IMR-90 (cell line): ENCODE measurements at regions not wholly inside any gene's neighbourhood (a gene's known extent, or its start where the extent isn't known, plus 50 kb on each side); places are given as distances from the start of the nearest gene placed in this dataset.

ENCODE experiments used
- ATAC-seq: fragments of 200-7000 bp; cut with Tn5 transposase; 2 replicates; pipeline ENCODE4 v1.9.1; 2020; ENCODE audit warnings: low read depth, mild to moderate bottlenecking, moderate library complexity
- BruUV-seq: library from RNA; stranded (reverse); fragments of 400-500 nt; replicated peaks from 2 replicates; lab custom pipeline; 2021; lab: Mats Ljungman, UMichigan
- CTCF ChIA-PET: fragments of 300-600 bp; formaldehyde crosslinking; extraction: SDS; loops from one replicate; lab custom pipeline; 2021; ENCODE audit warnings: antibody characterized with exemption; lab: Yijun Ruan, JAX
- POLR2A ChIA-PET: fragments of 300-600 bp; sonication (Branson Sonifier 250); formaldehyde crosslinking; loops from one replicate; lab custom pipeline; 2022; ENCODE audit warnings: antibody characterized with exemption; ENCODE audit not compliant: unreplicated experiment; lab: Charles Lee
- DNase-seq: peaks from one replicate; pipeline ENCODE4 v3.0.0; 2013
- H2AFZ ChIP-seq: replicated peaks from 2 replicates; pipeline ENCODE3; 2013; ENCODE audit warnings: low read length, mild to moderate bottlenecking; ENCODE audit not compliant: poor library complexity
- H2AK5ac ChIP-seq: 2 replicates; pipeline ENCODE4 v1.6.1; 2013; ENCODE audit warnings: low read depth, low read length, inconsistent platforms
- H2AK9ac ChIP-seq: replicated peaks from 2 replicates; pipeline ENCODE3; 2013; ENCODE audit warnings: mild to moderate bottlenecking, low read depth, low read length, moderate library complexity; ENCODE audit not compliant: poor library complexity
- H2BK120ac ChIP-seq: 2 replicates; pipeline ENCODE4 v1.6.1; 2013; ENCODE audit warnings: low read depth, low read length, inconsistent platforms
- H2BK15ac ChIP-seq: 3 replicates; pipeline ENCODE4 v1.6.1; 2013; ENCODE audit warnings: low read depth, low read length, inconsistent platforms
- H2BK20ac ChIP-seq: 2 replicates; pipeline ENCODE4 v1.6.1; 2013; ENCODE audit warnings: low read depth, mild to moderate bottlenecking, inconsistent platforms, low read length, moderate library complexity
- H2BK5ac ChIP-seq: 2 replicates; pipeline ENCODE4 v1.6.1; 2013; ENCODE audit warnings: mild to moderate bottlenecking, low read depth, low read length, inconsistent platforms; ENCODE audit not compliant: poor library complexity, severe bottlenecking
- H3K14ac ChIP-seq: replicated peaks from 2 replicates; pipeline ENCODE4 v1.6.1; 2013; ENCODE audit warnings: low read depth, low read length, inconsistent platforms
- H3K18ac ChIP-seq: 2 replicates; pipeline ENCODE4 v1.6.1; 2013; ENCODE audit warnings: low read depth, low read length, control low read depth
- H3K23ac ChIP-seq: 2 replicates; pipeline ENCODE4 v1.6.1; 2013; ENCODE audit warnings: low read depth, low read length, inconsistent platforms
- H3K27ac ChIP-seq: 2 replicates; pipeline ENCODE4 v1.5.1; 2013; ENCODE audit warnings: mild to moderate bottlenecking, control low read depth, low read length; ENCODE audit not compliant: insufficient read depth
- H3K27me3 ChIP-seq: 2 replicates; pipeline ENCODE4 v1.6.1; 2013; ENCODE audit warnings: low read length; ENCODE audit not compliant: control insufficient read depth, insufficient read depth
- H3K36me3 ChIP-seq: 2 replicates; pipeline ENCODE4 v1.6.1; 2013; ENCODE audit warnings: low read length, mixed read lengths; ENCODE audit not compliant: control insufficient read depth, insufficient read depth
- H3K4ac ChIP-seq: 2 replicates; pipeline ENCODE4 v1.6.1; 2013; ENCODE audit warnings: low read depth, low read length, inconsistent platforms
- H3K4me1 ChIP-seq: 2 replicates; pipeline ENCODE4 v1.6.1; 2013; ENCODE audit warnings: low read length, mixed read lengths; ENCODE audit not compliant: control insufficient read depth, insufficient read depth
- H3K4me2 ChIP-seq: 2 replicates; pipeline ENCODE4 v1.6.1; 2013; ENCODE audit warnings: low read depth, mild to moderate bottlenecking, control low read depth, low read length, moderate library complexity
- H3K4me3 ChIP-seq: 2 replicates; pipeline ENCODE4 v1.5.1; 2013; ENCODE audit warnings: low read depth, mild to moderate bottlenecking, control low read depth, low read length, moderate library complexity; ENCODE audit not compliant: insufficient read depth
- H3K56ac ChIP-seq: 2 replicates; pipeline ENCODE4 v1.6.1; 2013; ENCODE audit warnings: low read length, inconsistent platforms; ENCODE audit not compliant: insufficient read depth; ENCODE audit errors: extremely low read depth
- H3K79me1 ChIP-seq, 2 experiments: 2 replicates each; pipeline ENCODE4 v1.6.1; 2013; ENCODE audit warnings: low read length in 2 of 2, inconsistent platforms in 1 of 2, low read depth in 1 of 2
- H3K9ac ChIP-seq: 2 replicates; pipeline ENCODE4 v1.6.1; 2013; ENCODE audit warnings: low read depth, low read length, control low read depth
- H3K9me1 ChIP-seq: 2 replicates; pipeline ENCODE4 v1.6.1; 2013; ENCODE audit warnings: low read length, inconsistent platforms; ENCODE audit not compliant: insufficient read depth
- H3K9me3 ChIP-seq: 2 replicates; pipeline ENCODE4 v1.6.1; 2013; ENCODE audit warnings: low read length; ENCODE audit not compliant: control insufficient read depth, insufficient read depth
- H4K20me1 ChIP-seq: 2 replicates; pipeline ENCODE4 v1.6.1; 2013; ENCODE audit warnings: low read length, inconsistent platforms; ENCODE audit not compliant: insufficient read depth
- H4K5ac ChIP-seq: 2 replicates; pipeline ENCODE4 v1.6.1; 2013; ENCODE audit warnings: mild to moderate bottlenecking, low read depth, low read length, control low read depth
- H4K8ac ChIP-seq, 2 experiments: 2 replicates each; pipeline ENCODE4 v1.6.1; 2013; ENCODE audit warnings: low read depth in 2 of 2, low read length in 2 of 2, control low read depth in 1 of 2, inconsistent platforms in 1 of 2
- H4K91ac ChIP-seq: 2 replicates; pipeline ENCODE4 v1.6.1; 2013; ENCODE audit warnings: low read depth, low read length, inconsistent platforms; ENCODE audit not compliant: insufficient read depth
- BHLHE40 ChIP-seq: fragments of 150-350 bp; IDR thresholded peaks from 2 replicates; pipeline ENCODE4 v1.6.1; 2016; ENCODE audit warnings: mild to moderate bottlenecking, low read depth, low read length
- CEBPB ChIP-seq: IDR thresholded peaks from 2 replicates; pipeline ENCODE4 v1.6.1; 2012; ENCODE audit warnings: low read depth, low read length, improper control_type of control experiment
- CHD1 ChIP-seq: IDR thresholded peaks from 2 replicates; pipeline ENCODE4 v1.6.1; 2012; ENCODE audit warnings: low read depth, low read length, improper control_type of control experiment
- CTCF ChIP-seq: conservative IDR thresholded peaks from 2 replicates; pipeline ENCODE4 v1.5.1; 2012; ENCODE audit warnings: mild to moderate bottlenecking, low read depth, low read length, improper control_type of control experiment
- FOS ChIP-seq: fragments of 150-350 bp; IDR thresholded peaks from 2 replicates; pipeline ENCODE4 v1.6.1; 2016; ENCODE audit warnings: low read depth, low read length
- MAFK ChIP-seq: IDR thresholded peaks from 2 replicates; pipeline ENCODE4 v1.6.1; 2012; ENCODE audit warnings: low read depth, low read length, improper control_type of control experiment
- MAZ ChIP-seq: IDR thresholded peaks from 2 replicates; pipeline ENCODE4 v1.6.1; 2012; ENCODE audit warnings: low read depth, mild to moderate bottlenecking, low read length, improper control_type of control experiment, moderate library complexity, borderline replicate concordance
- MXI1 ChIP-seq: IDR thresholded peaks from 2 replicates; pipeline ENCODE4 v1.6.1; 2012; ENCODE audit warnings: low read depth, mild to moderate bottlenecking, low read length, moderate library complexity, borderline replicate concordance
- NFE2L2 ChIP-seq: fragments of 150-350 bp; IDR thresholded peaks from 2 replicates; pipeline ENCODE4 v1.6.1; 2016; ENCODE audit warnings: low read depth, mild to moderate bottlenecking, low read length
- POLR2A ChIP-seq: IDR thresholded peaks from 2 replicates; pipeline ENCODE4 v1.6.1; 2012; ENCODE audit warnings: mild to moderate bottlenecking, low read depth, low read length
- RAD21 ChIP-seq: IDR thresholded peaks from 2 replicates; pipeline ENCODE4 v1.6.1; 2012; ENCODE audit warnings: low read length, improper control_type of control experiment
- RCOR1 ChIP-seq: IDR thresholded peaks from 2 replicates; pipeline ENCODE4 v1.6.1; 2012; ENCODE audit warnings: mild to moderate bottlenecking, low read length, improper control_type of control experiment; ENCODE audit not compliant: insufficient replicate concordance
- RFX5 ChIP-seq: IDR thresholded peaks from 2 replicates; pipeline ENCODE4 v1.8.0; 2012; ENCODE audit warnings: low read depth, mild to moderate bottlenecking, low read length, moderate library complexity
- SMC3 ChIP-seq: fragments of 150-350 bp; IDR thresholded peaks from 2 replicates; pipeline ENCODE4 v1.6.1; 2016; ENCODE audit warnings: low read depth, mild to moderate bottlenecking, antibody characterized with exemption, low read length, moderate library complexity
- USF2 ChIP-seq: fragments of 150-350 bp; IDR thresholded peaks from 2 replicates; pipeline ENCODE4 v1.6.1; 2017; ENCODE audit warnings: mild to moderate bottlenecking, antibody characterized with exemption, low read length, low read depth
- WGBS, 2 experiments: methylation state at CpG; one replicate each; pipeline versions ENCODE4 v1.1.5 to v1.1.7; 2013; ENCODE audit warnings: missing lambda C conversion rate in 2 of 2; ENCODE audit not compliant: insufficient read length in 1 of 2; ENCODE audit errors: extremely low coverage in 2 of 2; 5-methylcytosine and 5-hydroxymethylcytosine counted together
- dilution Hi-C: fragments of 300-500 bp; cut with HindIII; formaldehyde crosslinking; loops from one replicate; pipeline ENCODE4 v1.14.3; 2018; ENCODE audit warnings: low sequenced_read_pairs; ENCODE audit not compliant: unreplicated experiment
- in situ Hi-C: fragments of 300-500 bp; cut with MboI; formaldehyde crosslinking; loops from 3 replicates; pipeline ENCODE4 v1.14.3; 2019; ENCODE audit warnings: low sequenced_read_pairs, inconsistent platforms, mixed read lengths
- intact Hi-C: fragments of 100-400 bp; cut with micrococcal nuclease; formaldehyde crosslinking; loops from 2 replicates; pipeline ENCODE4 v1.10.0; 2022
- TF ChIP-seq, protein P1 (sequence below): fragments of 150-350 bp; IDR thresholded peaks from 2 replicates; pipeline ENCODE4 v1.6.1; 2016; ENCODE audit warnings: low read depth, mild to moderate bottlenecking, low read length, moderate library complexity, borderline replicate concordance

DNA sequence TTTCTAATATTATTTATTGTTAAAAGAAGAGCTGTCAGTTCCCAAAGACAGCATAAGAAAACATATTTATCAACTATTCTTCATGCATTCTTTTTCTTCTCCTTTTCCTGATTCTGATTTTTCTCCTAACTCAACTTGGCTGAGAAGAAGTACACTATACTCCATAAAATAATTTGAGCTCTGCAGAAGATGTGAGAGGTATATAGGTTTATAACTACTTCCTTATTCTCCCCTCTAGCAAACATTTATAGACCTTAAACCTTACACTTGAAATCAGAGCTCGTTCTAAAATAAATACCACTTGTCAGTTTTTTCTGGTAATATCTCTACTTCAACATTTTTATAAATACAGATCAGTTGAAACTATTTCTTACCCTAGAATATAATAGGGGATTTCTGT lies 724.8 kb upstream of the GRAMD2B start:
- no peak overlapping the region for H3K18ac ChIP-seq
- intact Hi-C loops (no loop called here), in situ Hi-C loops (no loop called here), dilution Hi-C loops (no loop called here)
- no peak overlapping the region for H2BK120ac ChIP-seq
- DNase-seq: no peak
- H2BK15ac ChIP-seq: no peak overlapping the region
- no peak for ATAC-seq
- no peak overlapping the region for H2AK9ac ChIP-seq
- H4K91ac ChIP-seq: no peak overlapping the region
- H3K9me3 ChIP-seq: no peaks in the 10 kb centered on the region
- H3K79me1 ChIP-seq: no peaks in the 10 kb centered on the region
- H3K4me1 ChIP-seq: peaks cover 3% of the 10 kb centered on the region; the same call in 1 of the 2 replicates
- H3K56ac ChIP-seq: no peak overlapping the region
- H3K4me2 ChIP-seq: no peak overlapping the region
- H3K4me3 ChIP-seq: no peak overlapping the region
- H3K4ac ChIP-seq: no peak overlapping the region
- no peak overlapping the region for H2AK5ac ChIP-seq
- TF ChIP-seq SMC3: no peak
- no peak for TF ChIP-seq USF2
- TF ChIP-seq, protein P1, sequence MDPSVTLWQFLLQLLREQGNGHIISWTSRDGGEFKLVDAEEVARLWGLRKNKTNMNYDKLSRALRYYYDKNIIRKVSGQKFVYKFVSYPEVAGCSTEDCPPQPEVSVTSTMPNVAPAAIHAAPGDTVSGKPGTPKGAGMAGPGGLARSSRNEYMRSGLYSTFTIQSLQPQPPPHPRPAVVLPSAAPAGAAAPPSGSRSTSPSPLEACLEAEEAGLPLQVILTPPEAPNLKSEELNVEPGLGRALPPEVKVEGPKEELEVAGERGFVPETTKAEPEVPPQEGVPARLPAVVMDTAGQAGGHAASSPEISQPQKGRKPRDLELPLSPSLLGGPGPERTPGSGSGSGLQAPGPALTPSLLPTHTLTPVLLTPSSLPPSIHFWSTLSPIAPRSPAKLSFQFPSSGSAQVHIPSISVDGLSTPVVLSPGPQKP: no peak
- no peak for TF ChIP-seq FOS
- TF ChIP-seq MAZ: no peak
- TF ChIP-seq RFX5: no peak
- TF ChIP-seq CEBPB: no peak
- TF ChIP-seq BHLHE40: no peak
- TF ChIP-seq CHD1: no peak
- no peak for TF ChIP-seq RAD21
- TF ChIP-seq POLR2A: no peak
- TF ChIP-seq MAFK: no peak
- TF ChIP-seq NFE2L2: no peak
- TF ChIP-seq MXI1: no peak
- no peak for TF ChIP-seq CTCF
- TF ChIP-seq RCOR1: no peak
- no peaks in the 10 kb centered on the region for H3K9me1 ChIP-seq
- H2BK20ac ChIP-seq: no peak overlapping the region
- no peak overlapping the region for H3K27ac ChIP-seq
- H4K20me1 ChIP-seq: no peaks in the 10 kb centered on the region
- H3K9ac ChIP-seq: no peak overlapping the region
- WGBS, 2 experiments: no CpG with 5 or more reads among the region's 1 CpG
- no TSS peak for BruUV-seq
- no peaks in the 10 kb centered on the region for H3K27me3 ChIP-seq
- no peak overlapping the region for H3K23ac ChIP-seq
- ChIA-PET CTCF (no interaction called here), POLR2A (interaction anchor here (0.5 kb wide), 1 partner anchor 139 kb away, joined by 3 read pairs; no protein-coding TSS in a partner anchor)
- H4K5ac ChIP-seq: no peak overlapping the region
- H2BK5ac ChIP-seq: no peak overlapping the region
- H3K36me3 ChIP-seq: no peaks in the 10 kb centered on the region
- H4K8ac ChIP-seq: no peak overlapping the region
- H3K14ac ChIP-seq: no peak overlapping the region
- H2AFZ ChIP-seq: no peak overlapping the region
